ENCODE measurements at regions not wholly inside any gene's neighbourhood (a gene's known extent, or its start where the extent isn't known, plus 50 kb on each side); places are given as distances from the start of the nearest gene placed in this dataset.

DNA sequence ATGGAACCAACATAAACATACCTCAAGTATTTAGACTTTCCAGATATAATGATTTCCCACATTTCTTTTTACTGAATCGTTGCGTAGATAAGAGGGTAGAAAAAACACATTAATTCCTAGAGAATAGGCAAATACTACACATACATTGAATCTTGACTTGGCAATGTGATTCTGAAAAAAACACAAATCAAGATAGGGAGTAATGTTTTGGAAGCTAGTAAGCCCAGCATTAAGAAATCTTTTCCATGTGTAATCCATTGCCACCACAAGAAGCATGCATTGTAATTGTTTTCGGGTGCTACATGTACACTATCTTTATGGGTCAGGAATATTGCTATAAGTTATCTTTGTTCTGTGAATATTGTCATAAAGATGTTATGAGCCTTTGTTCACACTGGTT is 269.8 kb upstream of the PDGFD start:
- DNase-seq (ENCODE audit: low spot score) = no peak

DNA sequence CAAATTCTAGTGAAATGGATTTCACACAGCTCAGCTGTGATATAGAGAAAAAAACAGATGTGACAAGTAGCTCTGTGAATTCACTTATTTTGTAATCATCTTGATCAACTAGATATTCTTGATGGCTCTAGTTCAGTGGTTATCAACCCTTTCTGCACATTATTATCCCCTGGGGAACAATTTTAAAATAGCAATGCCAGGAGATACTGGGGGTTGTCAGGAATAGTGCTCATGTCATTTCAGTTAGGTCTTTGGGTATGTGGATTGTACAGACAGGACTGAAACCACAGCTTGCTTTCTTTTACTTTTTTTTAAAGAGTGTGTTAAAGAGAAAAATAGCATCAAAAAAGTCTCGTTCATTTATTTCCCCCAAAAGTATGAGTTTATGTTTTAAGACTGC is 269.0 kb upstream of the PDGFD start:
- DNase-seq (ENCODE audit: low spot score) = no peak

DNA sequence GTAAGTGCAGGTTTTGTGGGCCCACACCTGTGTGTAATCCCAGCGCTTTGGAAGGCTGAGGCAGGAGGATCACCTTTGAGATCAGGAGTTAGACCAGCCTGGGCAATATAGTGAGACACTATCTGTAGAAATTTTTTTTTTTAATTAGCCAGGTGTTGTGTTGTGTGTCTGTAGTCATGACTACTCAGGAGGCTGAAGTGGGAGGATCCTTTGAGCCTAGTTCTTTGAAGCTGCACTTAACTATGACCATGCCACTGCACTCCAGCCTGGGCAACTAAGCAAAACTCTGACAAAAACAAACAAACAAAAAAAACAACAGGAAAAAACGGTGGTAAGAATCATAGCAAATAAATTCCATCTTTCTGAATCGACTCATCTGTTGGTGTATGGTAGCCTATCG is 268.6 kb upstream of the PDGFD start:
- no peak for DNase-seq (ENCODE audit: low spot score)

DNA sequence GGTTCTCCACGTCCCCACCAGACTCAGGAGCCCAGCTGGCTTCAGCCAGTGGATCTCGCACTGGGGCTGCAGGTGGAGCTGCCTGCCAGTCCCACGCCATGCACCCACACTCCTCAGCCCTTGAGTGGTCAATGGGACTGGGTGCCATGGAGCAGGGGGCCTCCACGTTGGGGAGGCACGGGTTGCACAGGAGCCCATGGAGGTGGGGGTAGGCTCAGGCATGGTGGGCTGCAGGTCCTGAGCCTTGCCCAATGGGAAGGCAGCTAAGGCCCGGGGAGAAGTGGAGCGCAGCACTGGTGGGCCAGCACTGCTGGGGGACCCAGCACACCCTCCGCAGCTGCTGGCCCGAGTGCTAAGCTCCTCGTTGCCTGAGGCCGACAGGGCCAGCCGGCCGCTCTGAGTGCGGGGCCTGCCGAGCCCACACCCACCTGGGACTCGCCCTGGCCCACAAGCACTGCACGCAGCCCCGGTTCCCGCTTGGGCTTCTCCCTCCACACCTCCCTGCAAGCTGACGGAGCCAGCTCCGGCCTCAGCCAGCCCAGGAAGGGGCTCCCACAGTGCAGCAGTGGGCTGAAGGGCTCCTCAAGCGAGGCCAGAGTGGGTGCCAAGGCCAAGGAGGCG is 258.5 kb upstream of the PDGFD start:
- no peak for DNase-seq (ENCODE audit: low spot score)

DNA sequence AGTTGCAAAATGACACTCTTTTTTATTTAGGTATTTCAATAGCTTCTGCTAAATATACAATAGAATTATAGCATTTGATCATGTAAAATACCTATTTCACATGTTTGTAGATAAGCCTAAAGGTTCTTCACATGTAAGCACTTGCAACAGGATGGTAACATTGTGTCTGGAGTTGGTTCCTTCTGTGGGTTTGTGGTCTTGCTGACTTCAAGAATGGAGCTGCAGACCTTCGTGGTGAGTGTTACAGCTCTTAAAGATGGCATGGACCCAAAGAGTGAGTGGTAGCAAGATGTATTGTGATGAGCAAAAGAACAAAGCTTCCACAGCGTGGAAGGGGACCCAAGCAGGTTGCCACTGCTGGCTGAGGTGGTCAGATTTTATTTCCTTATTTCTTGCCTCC is 246.4 kb upstream of the PDGFD start:
- DNase-seq (ENCODE audit: low spot score) = no peak

DNA sequence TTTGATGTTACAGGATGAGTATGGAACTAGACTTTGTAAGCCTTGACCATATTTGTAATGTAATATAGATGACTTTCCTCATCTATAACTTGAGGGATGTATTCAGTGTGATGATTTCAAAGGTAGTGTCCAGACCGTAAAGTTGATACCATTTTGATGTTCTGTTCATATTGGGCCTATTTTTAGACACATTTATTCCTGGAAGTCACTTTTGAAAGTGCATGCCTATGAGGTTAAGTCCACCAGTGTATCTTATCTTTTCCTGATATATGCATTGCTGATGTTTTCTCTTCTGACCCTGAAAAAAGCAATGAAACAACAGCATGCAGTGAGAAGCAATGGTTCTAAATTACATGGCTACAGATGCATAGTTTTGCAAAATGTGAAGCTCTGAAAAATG is 244.7 kb upstream of the PDGFD start:
- DNase-seq (ENCODE audit: low spot score) = no peak

DNA sequence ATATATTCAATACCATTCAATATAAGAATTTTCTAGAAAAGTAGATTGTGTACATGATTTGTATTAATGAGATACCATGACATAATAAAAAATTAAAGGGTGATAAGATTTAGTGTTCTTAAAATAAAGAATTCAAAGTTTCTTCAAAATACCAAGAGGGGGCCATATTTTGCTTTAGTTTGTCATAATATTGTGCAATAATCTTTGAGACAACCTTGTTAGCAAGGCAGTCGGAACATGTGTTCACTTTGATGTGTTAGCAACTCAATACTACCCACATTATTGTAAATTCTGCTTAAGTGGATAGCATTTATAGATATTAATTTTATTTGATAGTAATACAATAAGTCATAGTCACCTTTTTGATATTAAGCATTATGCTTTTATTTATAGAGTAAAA is 241.3 kb upstream of the PDGFD start:
- DNase-seq (ENCODE audit: low spot score) = no peak

DNA sequence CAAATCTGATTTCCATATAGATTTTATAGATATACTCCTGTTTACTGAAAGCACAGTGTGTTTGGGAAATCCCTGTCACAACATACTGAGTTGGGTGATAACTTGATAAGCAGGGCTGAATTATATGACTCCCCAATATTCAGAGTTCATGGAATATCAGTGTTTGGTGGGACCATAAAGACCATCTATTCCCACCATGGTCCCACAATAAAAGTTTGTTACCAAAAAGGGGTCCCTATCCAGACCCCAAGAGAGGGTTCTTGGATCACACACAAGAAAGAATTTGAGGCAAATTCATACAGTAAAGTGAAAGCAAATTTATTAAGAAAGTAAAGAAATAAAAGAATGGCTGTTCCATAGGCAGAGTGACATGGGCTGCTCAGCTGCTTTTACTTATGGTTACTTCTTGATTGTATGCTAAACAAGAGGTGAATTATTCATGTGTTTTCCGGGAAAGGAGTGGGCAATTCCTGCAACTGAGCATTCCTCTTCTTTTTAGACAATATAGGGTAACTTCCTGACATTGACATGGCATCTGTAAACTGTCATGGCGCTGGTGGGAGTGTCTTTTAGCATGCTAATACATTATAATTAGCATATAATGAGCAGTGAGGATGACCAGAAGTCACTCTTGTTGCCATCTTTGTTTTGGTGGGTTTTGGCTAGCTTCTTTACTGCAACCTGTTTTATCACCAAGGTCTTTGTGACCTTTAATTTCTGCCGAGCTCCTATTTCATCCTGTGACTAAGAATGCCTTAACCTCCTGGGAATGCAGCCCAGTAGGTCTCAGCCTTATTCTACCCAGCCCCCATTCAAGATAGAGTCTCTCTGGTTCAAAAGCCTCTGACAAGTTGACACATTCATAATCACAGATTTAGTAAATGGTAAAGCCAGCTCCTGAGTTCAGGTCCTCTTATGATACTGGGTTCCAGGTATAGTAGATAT is 240.6 kb upstream of the PDGFD start:
- DNase-seq (ENCODE audit: low spot score) = no peak

DNA sequence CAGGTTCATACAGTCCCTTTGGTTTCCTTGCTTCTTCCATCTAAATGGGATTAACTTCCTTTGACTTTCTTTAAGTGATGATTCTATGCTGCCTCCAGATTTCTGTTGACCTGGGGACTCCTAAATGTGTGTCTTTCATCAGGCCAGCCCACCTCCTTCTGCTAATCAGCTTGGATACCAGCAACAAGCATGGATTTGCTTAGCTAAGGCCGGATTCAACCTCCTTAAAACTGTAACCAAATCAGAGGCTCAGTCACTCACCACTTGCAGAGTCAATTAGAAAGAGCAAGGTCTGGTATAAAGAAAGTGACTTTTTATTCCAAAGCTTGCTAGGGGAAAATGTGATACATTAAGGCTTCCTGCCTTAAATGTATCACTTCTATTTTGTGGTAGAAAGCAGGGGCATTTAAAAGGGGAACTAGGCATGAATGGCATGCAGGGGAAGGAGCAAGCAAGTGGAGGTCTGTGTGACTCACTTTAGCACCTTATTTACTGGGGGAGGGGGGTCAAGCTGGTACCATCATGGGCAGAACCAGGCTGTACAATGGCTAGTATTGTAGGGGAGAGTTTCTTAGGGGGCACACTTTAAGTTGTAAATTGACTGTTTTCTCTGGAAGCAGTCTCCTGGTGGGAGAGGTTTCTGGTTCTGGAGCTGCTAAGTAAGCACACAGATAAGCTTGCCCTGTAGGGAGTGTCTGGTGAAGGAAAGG is 239.0 kb upstream of the PDGFD start:
- DNase-seq (ENCODE audit: low spot score) = no peak

DNA sequence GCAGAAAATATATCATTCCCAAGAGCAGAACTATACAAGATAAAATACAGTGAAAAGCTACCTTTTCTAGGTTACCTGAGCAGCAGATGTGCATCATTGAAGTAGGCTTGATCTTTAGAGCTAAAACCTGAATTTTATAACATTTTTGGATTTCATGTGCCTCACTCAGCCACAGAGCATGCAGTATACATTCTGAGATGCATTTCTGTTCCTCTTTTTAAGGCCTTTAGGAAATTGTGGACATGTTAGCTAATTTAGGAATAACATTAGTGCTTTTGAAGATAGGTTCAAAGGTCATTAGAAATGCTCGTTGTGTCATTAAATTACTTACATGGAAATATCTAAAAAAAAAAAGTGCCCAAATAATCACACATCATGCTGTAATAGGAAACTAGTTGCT is 230.6 kb upstream of the PDGFD start:
- no peak for DNase-seq (ENCODE audit: low spot score)

DNA sequence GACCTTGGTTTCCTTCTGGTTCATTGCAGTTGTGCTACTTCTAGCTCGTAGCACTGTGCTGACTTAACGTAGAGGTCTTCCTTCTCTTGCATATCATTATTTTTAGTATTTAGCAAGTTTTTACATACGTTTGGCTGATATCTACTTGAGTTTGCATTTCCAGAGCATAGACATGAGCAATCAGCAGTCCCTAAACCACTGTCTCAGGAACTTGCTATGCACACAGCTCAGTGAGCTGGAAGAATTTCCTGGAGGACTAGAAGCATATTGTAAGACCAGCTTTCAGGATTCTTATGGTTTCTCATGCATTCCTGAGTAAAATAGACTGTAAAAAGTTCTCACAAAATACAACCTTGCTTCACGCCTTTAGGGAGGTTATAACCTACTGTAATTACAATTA is 226.7 kb upstream of the PDGFD start:
- no peak for DNase-seq (ENCODE audit: low spot score)

DNA sequence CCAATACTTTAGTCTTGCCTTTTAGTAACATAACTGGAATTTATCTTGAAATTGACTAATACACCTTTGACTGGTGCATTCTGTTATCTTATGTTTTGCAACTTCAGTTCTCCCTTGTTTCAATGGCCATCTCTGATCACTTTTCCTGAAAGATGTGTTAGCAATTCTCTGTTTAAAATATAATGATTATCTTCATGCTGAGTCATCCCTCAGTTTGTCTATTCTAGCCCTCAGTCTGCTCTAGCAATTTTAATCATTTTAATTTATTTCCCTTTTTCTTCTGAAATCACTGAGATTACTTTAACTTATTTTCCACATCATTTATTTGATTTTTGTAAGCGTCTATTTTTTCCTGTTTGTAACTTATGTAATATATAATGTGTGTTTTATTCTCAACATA is 221.9 kb upstream of the PDGFD start:
- DNase-seq (ENCODE audit: low spot score) = no peak

DNA sequence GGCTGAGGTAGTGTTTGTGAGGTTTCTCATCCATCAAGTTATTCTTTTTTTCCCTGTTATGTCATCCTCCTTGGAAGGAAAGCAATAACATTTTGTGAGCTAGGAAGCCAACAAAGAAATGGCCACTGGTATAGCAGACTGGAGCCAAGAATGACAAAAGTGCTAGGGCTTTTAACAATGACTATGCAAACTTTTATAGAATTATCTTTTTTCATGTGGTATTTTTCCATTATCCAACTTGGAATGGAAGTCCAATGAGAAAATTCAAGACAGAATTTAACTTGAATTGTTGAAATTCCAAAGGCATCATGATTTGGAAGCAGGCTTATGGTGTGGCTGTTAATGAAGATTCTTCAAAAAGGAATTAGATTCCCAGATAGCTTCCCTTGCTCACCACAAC is 216.4 kb upstream of the PDGFD start:
- DNase-seq (ENCODE audit: low spot score) = no peak

DNA sequence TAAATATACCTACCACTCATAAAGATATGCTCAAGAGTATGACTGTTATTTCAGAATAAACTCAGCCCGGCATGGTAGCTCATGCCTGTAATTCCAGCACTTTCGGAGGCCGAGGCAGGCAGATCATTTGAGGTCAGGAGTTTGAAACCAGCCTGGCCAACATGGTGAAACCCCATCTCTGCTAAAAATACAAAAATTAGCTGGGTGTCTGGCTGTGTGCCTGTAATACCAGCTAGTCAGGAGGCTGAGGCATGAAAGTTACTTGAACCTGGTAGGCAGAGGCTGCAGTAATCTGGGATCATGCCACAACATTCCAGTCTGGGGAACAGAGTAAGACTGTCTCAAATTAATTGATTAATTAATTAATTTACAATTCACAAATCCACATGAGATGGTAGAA is 208.2 kb upstream of the PDGFD start:
- DNase-seq (ENCODE audit: low spot score) = no peak

DNA sequence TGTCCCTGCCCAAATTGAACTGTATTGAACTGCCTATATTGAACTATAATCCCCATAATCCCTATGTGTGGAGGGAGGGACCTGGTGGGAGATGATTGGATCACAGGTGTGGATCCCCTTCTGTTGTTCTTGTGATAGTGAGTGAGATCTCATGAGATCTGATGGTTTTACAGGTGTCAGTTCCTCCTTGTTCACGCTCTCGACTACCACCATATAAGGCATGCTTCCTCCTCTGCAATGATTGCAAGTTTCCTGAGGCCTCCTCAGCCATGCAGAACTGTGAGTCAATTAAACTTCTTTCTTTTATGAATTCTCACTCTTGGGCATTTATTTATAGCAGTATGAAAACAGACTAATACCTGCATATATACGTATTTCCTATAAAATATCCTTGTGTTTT is 206.5 kb upstream of the PDGFD start:
- no peak for DNase-seq (ENCODE audit: low spot score)

DNA sequence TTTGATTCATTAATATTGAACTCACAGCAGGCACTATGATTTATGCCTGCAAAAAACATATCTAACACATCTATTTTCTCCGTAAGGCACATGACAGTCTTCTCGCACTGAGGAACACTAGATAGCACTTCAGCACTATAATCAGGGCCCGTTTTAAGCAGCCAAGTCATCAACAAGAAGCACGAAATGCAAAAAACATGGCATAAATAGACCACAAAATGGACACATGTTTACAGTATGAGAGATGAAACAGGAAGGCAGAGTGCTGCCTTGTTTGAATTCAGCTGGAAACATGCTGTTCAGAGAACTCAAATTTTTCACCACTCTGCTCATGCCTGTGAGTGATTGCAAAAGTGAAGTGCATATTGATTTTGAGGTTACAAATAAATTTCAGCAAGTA is 205.8 kb upstream of the PDGFD start:
- no peak for DNase-seq (ENCODE audit: low spot score)

DNA sequence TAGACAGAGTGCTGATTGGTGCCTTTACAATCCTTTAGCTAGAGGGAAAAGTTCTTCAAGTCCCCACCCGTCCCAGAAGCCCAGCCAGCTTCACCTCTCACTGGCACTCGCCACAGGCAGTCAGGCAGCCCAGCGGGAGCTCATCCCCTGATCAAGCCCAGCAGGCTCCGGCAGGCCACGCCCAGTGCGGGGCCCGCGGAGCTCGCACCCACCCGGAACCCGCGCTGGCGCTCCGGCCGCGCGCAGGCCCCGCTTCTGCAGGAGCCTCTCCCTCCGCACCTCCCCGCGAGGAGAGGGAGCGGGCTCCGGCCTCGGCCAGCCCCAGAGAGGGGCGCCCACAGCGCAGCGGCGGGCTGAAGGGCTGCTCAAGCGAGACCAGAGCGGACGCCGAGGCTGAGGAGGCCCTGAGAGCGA is 202.4 kb upstream of the PDGFD start:
- DNase-seq (ENCODE audit: low spot score) = no peak

DNA sequence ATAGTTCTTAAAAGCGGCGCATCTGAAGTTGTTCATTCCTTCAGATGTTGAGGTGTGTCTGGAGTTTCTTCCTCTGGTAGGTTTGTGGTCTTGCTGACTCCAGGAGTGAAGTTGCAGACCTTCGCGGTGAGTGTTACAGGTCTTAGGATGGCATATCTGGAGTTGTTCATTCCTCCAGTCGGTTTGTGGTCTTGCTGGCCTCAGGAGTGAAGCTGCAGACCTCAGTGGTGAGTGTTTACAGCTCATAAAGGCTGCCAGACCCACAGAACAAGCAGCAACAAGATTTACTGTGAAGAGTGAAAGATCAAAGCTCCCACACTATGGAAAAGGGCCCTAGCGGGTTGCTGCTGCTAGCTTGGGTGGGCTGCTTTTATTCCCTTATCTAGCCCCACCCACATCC is 201.7 kb upstream of the PDGFD start:
- DNase-seq (ENCODE audit: low spot score) = no peak

DNA sequence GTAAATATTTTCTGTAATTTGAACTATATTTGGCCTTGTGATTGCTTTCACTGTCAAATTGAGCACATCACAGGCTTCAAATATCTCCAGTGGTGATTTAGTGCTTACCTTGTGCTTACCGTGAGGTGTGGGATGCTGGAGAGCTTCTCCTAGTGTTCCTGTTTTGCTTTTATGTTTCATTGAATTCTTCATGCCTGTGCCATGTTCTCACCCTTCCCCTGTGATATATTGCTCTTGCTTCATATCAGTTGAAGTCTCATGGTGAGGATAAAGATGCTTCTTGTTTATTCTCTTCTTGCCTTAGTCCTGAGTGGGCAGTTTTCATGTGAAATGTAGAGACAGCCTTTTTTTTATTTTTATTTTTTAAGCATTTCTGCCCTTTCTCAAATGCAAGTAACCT is 198.0 kb upstream of the PDGFD start:
- DNase-seq (ENCODE audit: low spot score) = no peak

DNA sequence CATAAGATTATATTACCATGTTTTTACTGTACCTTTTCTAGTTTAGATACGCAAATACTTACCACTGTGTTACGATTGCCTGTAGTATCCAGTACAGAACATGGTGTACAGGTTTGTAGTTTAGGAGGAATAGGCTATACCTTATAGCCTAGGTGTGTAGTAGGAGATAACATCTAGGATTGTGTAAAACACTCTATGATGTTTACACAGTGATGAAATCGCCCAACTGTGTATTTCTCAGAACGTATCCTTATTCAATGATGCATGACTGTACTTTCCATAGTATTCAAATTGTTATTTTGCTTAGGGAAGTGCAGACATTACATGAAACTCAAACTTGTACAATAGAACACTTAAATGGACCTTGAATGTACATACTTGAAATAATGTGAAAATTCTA is 188.1 kb upstream of the PDGFD start:
- DNase-seq (ENCODE audit: low spot score) = no peak

DNA sequence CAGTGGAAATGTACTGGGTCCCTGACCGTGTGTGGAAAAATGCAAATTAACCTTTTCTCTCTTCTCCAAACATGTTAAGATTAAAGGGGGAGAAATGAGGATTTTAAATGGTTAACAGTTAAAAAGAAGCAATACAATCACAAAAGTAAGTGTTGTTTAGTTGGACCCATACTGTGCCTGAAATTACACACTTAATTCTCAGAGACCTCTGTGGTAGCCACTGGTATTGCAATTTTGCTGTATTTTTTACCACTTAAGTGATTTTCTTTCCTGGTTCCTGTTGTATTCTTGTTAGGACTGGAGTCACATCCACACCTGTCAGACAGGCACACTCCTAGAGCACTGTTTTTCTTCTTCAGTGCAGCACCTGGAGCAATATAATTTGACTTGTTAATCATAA is 179.6 kb upstream of the PDGFD start:
- no peak for DNase-seq (ENCODE audit: low spot score)

DNA sequence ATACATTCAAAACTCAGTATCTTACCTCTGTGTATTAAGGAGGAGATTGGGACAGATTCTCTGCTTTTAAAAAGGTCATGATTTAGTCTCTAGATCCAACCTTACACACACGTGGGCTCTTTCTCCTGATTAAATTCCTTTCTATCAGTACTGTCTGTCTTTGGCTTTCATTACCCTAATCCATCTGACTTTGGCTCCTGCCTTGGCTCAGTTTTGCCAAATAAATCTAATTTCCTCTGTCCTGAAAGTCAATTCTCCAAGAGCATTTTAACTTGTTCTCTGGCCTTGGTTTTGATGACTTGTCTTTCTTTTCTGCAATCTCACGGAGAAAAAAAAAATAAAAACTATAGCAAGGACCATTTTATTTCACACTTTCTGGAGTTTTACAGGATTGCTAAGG is 176.6 kb upstream of the PDGFD start:
- DNase-seq (ENCODE audit: low spot score) = no peak

DNA sequence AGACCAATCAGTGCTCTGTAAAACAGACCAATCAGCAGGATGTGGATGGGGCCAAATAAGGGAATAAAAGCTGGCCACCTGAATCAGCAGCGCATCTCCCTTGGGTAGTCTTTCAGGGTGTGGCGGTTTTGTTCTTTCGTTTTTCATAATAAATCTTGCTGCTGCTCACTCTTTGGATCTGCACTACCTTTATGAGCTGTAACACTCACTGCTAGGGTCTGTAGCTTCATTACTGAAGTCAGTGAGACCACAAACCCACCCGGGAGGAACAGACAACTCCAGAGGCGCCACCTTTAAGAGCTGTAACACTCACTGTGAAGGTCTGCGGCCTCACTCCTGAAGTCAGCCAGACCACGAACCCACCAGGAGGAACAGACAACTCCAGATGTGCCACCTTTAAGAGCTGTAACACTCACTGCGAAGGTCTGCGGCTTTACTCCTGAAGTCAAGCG is 175.5 kb upstream of the PDGFD start:
- DNase-seq (ENCODE audit: low spot score) = no peak
